Endothelial cell of umbilical vein (primary cell): ENCODE measurements at regions not wholly inside any gene's neighbourhood (a gene's known extent, or its start where the extent isn't known, plus 50 kb on each side); places are given as distances from the start of the nearest gene placed in this dataset.

ENCODE experiments used
- BruUV-seq: library from RNA; stranded (reverse); fragments of 400-500 nt; replicated peaks from 2 replicates; lab custom pipeline; 2021; lab: Mats Ljungman, UMichigan
- CTCF ChIA-PET: fragments of 300-600, 350-600 bp; sonication (Branson Sonifier 250); formaldehyde crosslinking; loops from one replicate; lab custom pipeline; 2021; ENCODE audit warnings: antibody characterized with exemption, inconsistent platforms; lab: Charles Lee
- POLR2A ChIA-PET: fragments of 300-600, 350-600 bp; sonication (Branson Sonifier 250); formaldehyde crosslinking; loops from one replicate; lab custom pipeline; 2021; ENCODE audit warnings: antibody characterized with exemption, inconsistent platforms; lab: Charles Lee
- DNase-seq: peaks from one replicate; pipeline ENCODE4 v3.0.0-alpha.2; 2011; ENCODE audit warnings: low read depth, low spot score
- FAIRE-seq: peaks from 2 replicates; lab custom pipeline; 2011; peaks lifted over from hg19 to GRCh38; lab: Jason Lieb, UNC
- H2AFZ ChIP-seq: 2 replicates; pipeline ENCODE4 v1.6.0; 2012; ENCODE audit warnings: low read depth, low read length, control low read depth, inconsistent platforms
- H3K27ac ChIP-seq: 2 replicates; pipeline ENCODE4 v1.5.1; 2011; ENCODE audit warnings: low read depth, mild to moderate bottlenecking, control low read depth, low read length, moderate library complexity; ENCODE audit not compliant: insufficient read depth
- H3K27me3 ChIP-seq, 2 experiments: 2 replicates each; pipeline versions ENCODE4 v1.6.0 to v1.6.1; 2011; ENCODE audit warnings: low read length in 2 of 2, mixed read lengths in 1 of 2; ENCODE audit not compliant: control insufficient read depth in 2 of 2, insufficient read depth in 2 of 2
- H3K36me3 ChIP-seq, 2 experiments: 2 replicates in 1 of 2; 3 replicates in 1 of 2; pipeline ENCODE4 v1.5.1; 2011; ENCODE audit warnings: low read length in 2 of 2, mild to moderate bottlenecking in 1 of 2, moderate library complexity in 1 of 2; ENCODE audit not compliant: control insufficient read depth in 2 of 2, insufficient read depth in 2 of 2; ENCODE audit errors: extremely low read depth in 1 of 2
- H3K4me1 ChIP-seq: 3 replicates; pipeline ENCODE4 v1.5.1; 2011; ENCODE audit warnings: mild to moderate bottlenecking, low read length; ENCODE audit not compliant: control insufficient read depth, insufficient read depth; ENCODE audit errors: extremely low read depth
- H3K4me2 ChIP-seq: 2 replicates; pipeline ENCODE4 v1.6.1; 2011; ENCODE audit warnings: low read length, control low read depth, mixed read lengths; ENCODE audit not compliant: insufficient read depth
- H3K4me3 ChIP-seq, 3 experiments: fragments of 200-600 bp in 1 of 3; sonication (generic), shearing (Covaris generic) in 1 of 3; replicated peaks in 1 of 3; 2 replicates each; pipeline ENCODE4 v1.5.1; 2011 to 2016; ENCODE audit warnings: control low read depth in 3 of 3, low read length in 3 of 3, mild to moderate bottlenecking in 2 of 3, inconsistent platforms in 1 of 3, low read depth in 1 of 3, moderate library complexity in 1 of 3; ENCODE audit not compliant: insufficient read depth in 1 of 3
- H3K79me2 ChIP-seq: 2 replicates; pipeline ENCODE4 v1.6.0; 2012; ENCODE audit warnings: low read length, inconsistent platforms; ENCODE audit not compliant: control insufficient read depth, insufficient read depth
- H3K9ac ChIP-seq: replicated peaks from 2 replicates; pipeline ENCODE3; 2011; ENCODE audit warnings: low read length, control low read depth; ENCODE audit not compliant: insufficient read depth; ENCODE audit errors: extremely low read depth
- H3K9me1 ChIP-seq: replicated peaks from 3 replicates; pipeline ENCODE4 v1.6.0; 2011; ENCODE audit warnings: mild to moderate bottlenecking, low read length; ENCODE audit not compliant: control insufficient read depth, insufficient read depth; ENCODE audit errors: extremely low read depth
- H3K9me3 ChIP-seq: replicated peaks from 2 replicates; pipeline ENCODE4 v1.5.1; 2012; ENCODE audit warnings: low read length, inconsistent platforms; ENCODE audit not compliant: control insufficient read depth, insufficient read depth
- H4K20me1 ChIP-seq: replicated peaks from 2 replicates; pipeline ENCODE3; 2011; ENCODE audit warnings: mild to moderate bottlenecking, low read length; ENCODE audit not compliant: control insufficient read depth, insufficient read depth; ENCODE audit errors: extremely low read depth
- CTCF ChIP-seq, 2 donors: IDR thresholded peaks; 1 replicate in 1 of 2; 2 replicates in 1 of 2; pipeline ENCODE4 v1.5.1; 2011; ENCODE audit warnings: low read length in 2 of 2, mild to moderate bottlenecking in 2 of 2, moderate library complexity in 2 of 2, control low read depth in 1 of 2, inconsistent platforms in 1 of 2, low read depth in 1 of 2; ENCODE audit not compliant: insufficient read depth in 1 of 2; ENCODE audit errors: extremely low read depth in 1 of 2
- EZH2 ChIP-seq: IDR thresholded peaks from 2 replicates; pipeline ENCODE4 v1.6.1; 2012; ENCODE audit warnings: borderline replicate concordance, low read depth, mild to moderate bottlenecking, moderate library complexity, low read length, inconsistent platforms; ENCODE audit not compliant: severe bottlenecking
- FOS ChIP-seq: IDR thresholded peaks from 2 replicates; pipeline ENCODE4 v1.6.1; 2011; ENCODE audit warnings: mild to moderate bottlenecking, low read length, moderate library complexity, borderline replicate concordance; ENCODE audit not compliant: insufficient read depth
- GATA2 ChIP-seq: IDR thresholded peaks from 2 replicates; pipeline ENCODE4 v1.7.0; 2011; ENCODE audit warnings: low read depth, mild to moderate bottlenecking, moderate library complexity, mixed read lengths, low read length; ENCODE audit not compliant: insufficient read length, insufficient read depth
- JUN ChIP-seq: IDR thresholded peaks from 2 replicates; pipeline ENCODE4 v1.6.1; 2011; ENCODE audit warnings: borderline replicate concordance, low read depth; ENCODE audit not compliant: insufficient read length, insufficient read depth
- MAX ChIP-seq: IDR thresholded peaks from 2 replicates; pipeline ENCODE4 v1.6.1; 2011; ENCODE audit not compliant: insufficient read depth, insufficient read length
- MYC ChIP-seq: IDR thresholded peaks from one replicate; pipeline ENCODE4 v1.6.1; 2011; ENCODE audit warnings: mild to moderate bottlenecking, low read depth, low read length
- POLR2A ChIP-seq: IDR thresholded peaks from 2 replicates; pipeline ENCODE4 v1.6.1; 2012; ENCODE audit warnings: low read depth, mild to moderate bottlenecking, control low read depth, low read length
- POLR2AphosphoS5 ChIP-seq: IDR thresholded peaks from 2 replicates; pipeline ENCODE4 v1.6.1; 2012; ENCODE audit warnings: low read depth, mild to moderate bottlenecking, control low read depth, low read length, moderate library complexity; ENCODE audit not compliant: insufficient read depth
- dilution Hi-C: fragments of 300-500 bp; cut with MboI; formaldehyde crosslinking; loops from one replicate; pipeline ENCODE4 v1.15.0; 2019; ENCODE audit warnings: low sequenced_read_pairs; ENCODE audit not compliant: extremely low pct_ligation_motif_present
- intact Hi-C: fragments of 100-400 bp; cut with micrococcal nuclease; formaldehyde crosslinking; loops from one replicate; pipeline ENCODE4 v1.10.0; 2022

- no peak for FAIRE-seq
- Histone ChIP-seq H3K9ac (no peak overlapping the region), H3K79me2 (no peaks in the 10 kb centered on the region), H3K4me1 (peaks cover 5% of the 10 kb centered on the region), H3K4me3 (no peak overlapping the region), H3K9me3 (no peaks in the 10 kb centered on the region), H3K9me1 (no peaks in the 10 kb centered on the region), H4K20me1 (no peaks in the 10 kb centered on the region), H3K27me3 (no peaks in the 10 kb centered on the region), H3K36me3 (no peaks in the 10 kb centered on the region), H2AFZ (no peak overlapping the region), H3K27ac (no peak overlapping the region), H3K4me2 (no peak overlapping the region)
- dilution Hi-C loops (no loop called here), intact Hi-C loops (no loop called here)
- ChIA-PET CTCF (no interaction called here), POLR2A (no interaction called here)
- BruUV-seq = no TSS peak
- TF ChIP-seq EZH2 (no peak), POLR2A (no peak), JUN (no peak), POLR2AphosphoS5 (no peak), GATA2 (no peak), FOS (no peak), MYC (no peak), MAX (no peak), CTCF (IDR thresholded peaks at IDR 0.05; ENCODE audit: extremely low read depth in 1 of 2, insufficient read depth in 1 of 2, low read depth in 1 of 2, low read length in 2 of 2) (no peak)
- DNase-seq = no peak
Observed at GRCh38 chr3:194998417-194998816, 272.5 kb downstream of the XXYLT1 start.
